ENCODE measurements at regions not wholly inside any gene's neighbourhood (a gene's known extent, or its start where the extent isn't known, plus 50 kb on each side); places are given as distances from the start of the nearest gene placed in this dataset.

DNA sequence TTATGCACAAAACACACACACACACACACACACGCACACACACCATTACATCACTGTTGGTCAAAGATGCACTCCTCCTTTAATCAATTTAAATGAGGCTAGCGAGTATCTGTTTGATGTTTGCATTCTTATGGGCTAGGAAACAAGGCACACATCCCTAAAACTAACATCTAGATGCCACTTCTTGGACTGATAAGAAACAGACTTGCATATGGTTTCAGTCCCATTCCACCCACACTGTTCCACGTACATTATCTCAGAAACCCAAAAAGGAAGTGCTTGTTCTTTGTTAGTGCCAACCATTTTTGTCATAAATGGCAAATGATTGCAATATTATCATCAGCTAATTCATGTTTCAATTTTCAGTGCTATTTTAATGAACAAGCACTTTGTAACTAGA is 69.5 kb downstream of the CCR1 start:
- TF ChIP-seq, protein P1, sequence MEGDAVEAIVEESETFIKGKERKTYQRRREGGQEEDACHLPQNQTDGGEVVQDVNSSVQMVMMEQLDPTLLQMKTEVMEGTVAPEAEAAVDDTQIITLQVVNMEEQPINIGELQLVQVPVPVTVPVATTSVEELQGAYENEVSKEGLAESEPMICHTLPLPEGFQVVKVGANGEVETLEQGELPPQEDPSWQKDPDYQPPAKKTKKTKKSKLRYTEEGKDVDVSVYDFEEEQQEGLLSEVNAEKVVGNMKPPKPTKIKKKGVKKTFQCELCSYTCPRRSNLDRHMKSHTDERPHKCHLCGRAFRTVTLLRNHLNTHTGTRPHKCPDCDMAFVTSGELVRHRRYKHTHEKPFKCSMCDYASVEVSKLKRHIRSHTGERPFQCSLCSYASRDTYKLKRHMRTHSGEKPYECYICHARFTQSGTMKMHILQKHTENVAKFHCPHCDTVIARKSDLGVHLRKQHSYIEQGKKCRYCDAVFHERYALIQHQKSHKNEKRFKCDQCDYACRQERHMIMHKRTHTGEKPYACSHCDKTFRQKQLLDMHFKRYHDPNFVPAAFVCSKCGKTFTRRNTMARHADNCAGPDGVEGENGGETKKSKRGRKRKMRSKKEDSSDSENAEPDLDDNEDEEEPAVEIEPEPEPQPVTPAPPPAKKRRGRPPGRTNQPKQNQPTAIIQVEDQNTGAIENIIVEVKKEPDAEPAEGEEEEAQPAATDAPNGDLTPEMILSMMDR (conservative IDR thresholded peaks at IDR 0.05; ENCODE audit: low read depth, low read length), result no peak
- TF ChIP-seq EZH2 (IDR thresholded peaks at IDR 0.05; ENCODE audit: borderline replicate concordance, low read depth, low read length, poor library complexity, severe bottlenecking), result no peak
